ENCODE measurements at regions not wholly inside any gene's neighbourhood (a gene's known extent, or its start where the extent isn't known, plus 50 kb on each side); places are given as distances from the start of the nearest gene placed in this dataset.
A peak's percentile ranks its signal among the peaks of the same experiment; 100 is the strongest.

DNA sequence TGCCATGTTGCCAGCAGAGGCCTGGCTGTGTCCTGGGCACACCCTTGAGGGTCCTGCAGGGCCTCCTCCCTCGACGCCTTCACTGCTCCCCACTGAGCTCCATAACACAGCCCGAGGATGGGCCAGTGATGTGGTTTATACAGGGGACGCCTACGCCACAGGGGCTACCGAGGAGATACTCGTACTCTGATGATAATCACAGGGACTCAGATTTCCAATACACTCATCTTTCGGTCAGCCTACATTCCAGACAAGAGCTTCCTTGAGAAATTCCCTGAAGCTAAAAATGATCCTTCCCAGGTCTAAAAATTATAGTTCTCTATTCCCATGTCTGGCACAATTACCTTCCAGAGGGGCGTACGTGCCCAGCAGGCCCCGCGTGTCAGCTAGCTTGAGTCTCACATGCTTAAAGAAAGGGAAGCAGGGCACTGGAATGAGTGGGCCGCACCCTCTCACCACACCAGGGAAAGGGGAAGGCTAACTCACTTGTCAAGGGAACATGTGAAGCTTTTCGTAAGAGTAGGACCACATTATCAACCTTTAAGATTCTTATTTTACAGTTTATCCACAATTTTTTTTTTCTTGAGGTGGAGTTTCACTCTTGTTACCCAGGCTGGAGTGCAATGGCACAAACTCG, 159.5 kb upstream of the NDUFV2 start:
- no peak overlapping the region for H3K4me3 ChIP-seq
- peak overlapping the region in 2 of 21 experiments; percentile 22 to 78 for H3K27ac ChIP-seq

GRCh38 chr18:8943900-8944870, 158.3 kb upstream of the NDUFV2 start:
- no peak overlapping the region for H3K4me3 ChIP-seq
- H3K27ac ChIP-seq, result peak overlapping the region in 2 of 21 experiments; percentile 66 to 78

GRCh38 chr18:8944871-8945245, 157.6 kb upstream of the NDUFV2 start:
- no peak overlapping the region for H3K4me3 ChIP-seq
- H3K27ac ChIP-seq, result peak overlapping the region in 4 of 21 experiments; percentile 26 to 78 (median 46)

DNA sequence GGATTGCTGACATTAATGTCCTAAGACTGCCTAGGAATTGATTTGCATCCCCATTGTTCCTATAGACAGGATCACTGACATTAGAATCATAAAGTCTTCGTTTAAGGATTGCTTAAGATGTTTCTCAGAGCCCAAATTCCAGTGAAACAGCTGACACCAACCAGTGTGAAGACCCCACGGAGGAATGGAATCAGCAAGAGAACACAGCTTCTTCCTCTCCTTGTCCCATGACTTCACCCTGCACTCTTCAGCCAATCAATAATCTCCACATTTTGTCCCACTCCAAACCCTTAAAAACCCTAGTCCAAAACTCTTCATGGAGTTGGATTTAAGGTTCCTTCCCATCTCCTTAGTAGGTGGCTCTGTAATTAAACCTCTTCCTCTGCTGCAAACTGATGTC, 157.0 kb upstream of the NDUFV2 start:
- H3K27ac ChIP-seq, result peak overlapping the region in 5 of 21 experiments; percentile 1 to 78 (median 27)
- no peak overlapping the region for H3K4me3 ChIP-seq

- peak overlapping the region in 3 of 21 experiments; percentile 1 to 80 (median 66) for H3K27ac ChIP-seq
- H3K4me3 ChIP-seq, result no peak overlapping the region
Observed at GRCh38 chr18:8946066-8946838, 156.2 kb upstream of the NDUFV2 start.

DNA sequence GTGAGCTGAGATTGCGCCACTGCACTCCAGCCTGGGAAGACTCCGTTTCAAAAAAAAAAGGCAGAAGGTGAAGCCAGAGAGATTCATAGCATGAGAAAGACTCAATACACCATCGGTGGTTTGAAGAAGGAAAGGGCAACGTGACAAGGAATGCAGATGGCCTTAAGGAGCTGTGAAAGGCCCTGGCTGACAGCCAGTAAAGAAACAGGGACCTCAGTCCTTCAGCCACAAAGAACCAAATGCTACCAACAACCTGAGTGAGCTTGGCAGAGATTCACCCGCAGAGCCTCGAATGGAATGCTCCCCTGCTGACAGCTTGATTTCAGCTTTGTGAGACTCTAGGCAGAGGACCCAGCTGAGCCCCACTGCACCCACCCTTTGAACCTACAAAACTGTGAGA, 154.9 kb upstream of the NDUFV2 start:
- H3K27ac ChIP-seq, result peak overlapping the region in 7 of 21 experiments; percentile 41 to 80 (median 57)

GRCh38 chr18:8948011-8948410, 154.5 kb upstream of the NDUFV2 start:
- H3K4me3 ChIP-seq, result no peak overlapping the region
- H3K27ac ChIP-seq, result peak overlapping the region in 13 of 21 experiments; percentile 13 to 80 (median 49)

More for the DNA sequence above, 154.9 kb upstream of the NDUFV2 start:
- no peak overlapping the region for H3K4me3 ChIP-seq

GRCh38 chr18:8948471-8949149, 153.9 kb upstream of the NDUFV2 start:
- H3K27ac ChIP-seq, result peak overlapping the region in 17 of 21 experiments; percentile 8 to 82 (median 57)
- H3K4me3 ChIP-seq, result no peak overlapping the region

- peak overlapping the region in 16 of 21 experiments; percentile 8 to 82 (median 58) for H3K27ac ChIP-seq
- no peak overlapping the region for H3K4me3 ChIP-seq
Observed at GRCh38 chr18:8949206-8949605, 153.3 kb upstream of the NDUFV2 start.

- no peak overlapping the region for H3K4me3 ChIP-seq
- no peak overlapping the region for H3K27ac ChIP-seq
Observed at GRCh38 chr18:8951491-8951890, 151.0 kb upstream of the NDUFV2 start.

- Histone ChIP-seq H3K27ac (peak overlapping the region in 6 of 21 experiments; percentile 0 to 61 (median 26)), H3K4me3 (no peak overlapping the region)
Observed at GRCh38 chr18:8952174-8952573, 150.3 kb upstream of the NDUFV2 start.

- H3K27ac ChIP-seq, result peak overlapping the region in 4 of 21 experiments; percentile 0 to 48 (median 32)
Observed at GRCh38 chr18:8952769-8953760, 149.4 kb upstream of the NDUFV2 start.

GRCh38 chr18:8957731-8958130, 144.8 kb upstream of the NDUFV2 start:
- H3K4me3 ChIP-seq, result no peak overlapping the region
- H3K27ac ChIP-seq, result no peak overlapping the region

More at GRCh38 chr18:8952769-8953760, 149.4 kb upstream of the NDUFV2 start:
- H3K4me3 ChIP-seq, result no peak overlapping the region

- Histone ChIP-seq H3K4me3 (no peak overlapping the region), H3K27ac (no peak overlapping the region)
Observed at GRCh38 chr18:8958660-8959059, 143.8 kb upstream of the NDUFV2 start.

DNA sequence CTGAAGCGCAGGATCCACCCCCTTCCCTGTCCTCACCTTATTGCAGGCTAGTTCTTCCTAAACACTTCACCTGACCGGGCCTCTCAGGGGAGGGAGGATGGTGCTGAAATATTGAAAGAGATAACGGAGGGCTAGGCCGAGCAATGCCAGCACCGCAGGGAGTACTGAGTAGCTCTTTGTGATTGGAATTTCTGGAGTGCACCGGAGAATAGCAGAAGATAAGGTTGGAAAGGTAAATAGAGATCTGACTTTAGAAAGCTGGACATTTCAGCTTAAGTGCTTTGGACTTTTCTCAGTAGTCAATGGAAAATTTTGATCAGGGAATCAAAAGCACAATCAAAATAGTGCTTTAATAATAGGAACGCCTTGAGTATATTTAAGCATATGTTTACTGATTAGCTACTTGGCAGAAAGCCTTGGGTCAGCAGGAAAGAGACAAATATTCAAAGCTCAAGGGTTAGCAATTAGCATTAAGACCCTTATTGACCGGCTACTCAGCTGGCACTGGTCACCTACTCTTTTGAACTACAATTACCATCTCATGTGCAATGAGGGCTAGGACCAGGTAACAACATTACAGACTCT, 142.9 kb upstream of the NDUFV2 start:
- peak overlapping the region in 1 of 21 experiments; percentile 4 for H3K27ac ChIP-seq
- no peak overlapping the region for H3K4me3 ChIP-seq

DNA sequence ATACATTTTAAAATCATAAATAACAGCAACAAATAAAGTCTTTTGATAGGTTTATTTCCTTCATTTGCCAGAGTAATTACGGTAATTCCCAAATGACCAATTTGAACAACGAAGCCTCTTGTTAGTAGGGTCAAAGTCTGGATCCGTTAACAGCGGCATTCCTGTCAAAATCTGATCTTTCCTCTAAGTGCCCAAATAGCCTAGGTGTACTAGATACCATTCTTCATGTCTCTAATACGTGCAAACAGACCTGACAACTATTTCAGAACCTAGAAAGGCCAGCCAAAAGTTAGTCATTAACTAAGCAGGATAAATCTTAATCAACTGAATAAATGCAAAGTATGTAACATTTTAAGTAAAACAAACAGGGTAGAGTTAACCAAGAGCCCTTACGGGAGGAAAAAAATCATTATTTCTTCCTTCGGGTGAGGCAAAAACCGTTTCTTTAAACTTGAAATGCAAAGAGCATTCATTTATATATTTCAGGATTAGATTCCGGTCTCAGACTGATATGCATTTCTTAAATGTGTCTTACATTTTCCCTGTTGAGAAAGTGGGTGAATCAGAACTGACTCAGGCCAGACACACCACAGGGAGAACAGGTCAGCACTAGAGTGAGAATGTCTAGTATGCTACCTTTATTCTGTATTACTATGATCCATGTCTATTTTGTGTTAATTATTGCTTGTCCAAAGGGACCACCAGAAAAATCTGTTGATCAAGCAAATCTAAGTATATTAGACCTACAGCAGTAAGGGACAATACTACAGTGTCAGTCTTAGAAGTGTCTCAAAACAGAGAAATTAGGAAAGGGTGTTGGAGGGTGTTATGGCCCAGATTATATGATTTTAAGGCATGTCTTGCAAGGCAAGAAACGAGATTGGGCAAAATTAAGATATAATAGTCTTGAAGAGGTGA, 141.5 kb upstream of the NDUFV2 start:
- H3K4me3 ChIP-seq, result no peak overlapping the region
- H3K27ac ChIP-seq, result peak overlapping the region in 7 of 21 experiments; percentile 5 to 70 (median 44)
